ENCODE measurements at regions not wholly inside any gene's neighbourhood (a gene's known extent, or its start where the extent isn't known, plus 50 kb on each side); places are given as distances from the start of the nearest gene placed in this dataset.
"Not testable (repeated sequence)": the region's sequence is repeated elsewhere in the genome, so short reads cannot be mapped to it uniquely, and the experiment has no call there.

DNA sequence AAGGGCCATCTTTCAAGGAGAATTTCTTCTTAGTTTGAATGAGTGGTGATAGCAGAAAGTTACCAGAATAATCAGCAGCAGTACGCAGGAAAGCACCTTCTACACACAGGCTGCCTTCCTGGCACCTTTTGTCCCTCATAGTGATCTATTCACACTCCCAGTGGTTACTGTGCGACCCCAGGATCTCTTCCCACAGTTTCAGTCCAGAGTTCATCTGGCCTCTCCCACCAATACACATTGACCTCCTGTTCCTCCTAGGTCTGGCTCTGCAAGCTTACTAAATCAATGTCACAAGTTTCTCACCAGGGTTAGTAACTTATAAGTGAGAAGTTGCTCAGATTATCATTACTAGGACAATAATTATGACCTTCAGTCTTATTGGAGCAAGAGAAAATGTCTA is 99.1 kb upstream of the PIK3R1 start:
- peaks cover 5% of the 10 kb centered on the region for H3K4me1 ChIP-seq
- no peak overlapping the region for H3K9ac ChIP-seq
- no peaks in the 10 kb centered on the region for H3K9me3 ChIP-seq
- H3K27me3 ChIP-seq, result no peaks in the 10 kb centered on the region
- no peaks in the 10 kb centered on the region for H3K36me3 ChIP-seq
- H3K4me3 ChIP-seq, result no peak overlapping the region
- TF ChIP-seq Cebpa-rat (IDR thresholded peaks at IDR 0.05), result no peak
- H3K4me2 ChIP-seq, result no peak overlapping the region
- H4K20me1 ChIP-seq, result no peaks in the 10 kb centered on the region
- no peak overlapping the region for H3K27ac ChIP-seq

DNA sequence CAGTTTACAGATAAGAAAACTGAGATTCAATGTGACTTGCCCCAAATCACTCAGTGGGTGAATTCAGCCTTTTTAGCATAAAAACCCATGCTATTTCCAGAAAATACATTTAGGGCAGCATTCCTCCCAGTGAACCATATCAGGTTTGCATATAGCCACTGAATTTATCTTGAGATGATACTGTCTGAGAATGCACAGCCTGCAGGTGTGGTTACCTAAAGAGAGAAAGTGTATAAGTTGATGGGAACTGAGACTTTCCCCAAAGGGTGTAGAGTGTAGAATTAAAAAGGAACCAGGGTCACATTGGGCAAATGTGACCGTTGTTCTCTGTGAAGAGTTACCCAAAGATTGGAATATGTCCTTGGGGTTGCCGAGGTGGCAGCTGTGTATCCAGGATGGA is 100.0 kb upstream of the PIK3R1 start:
- H3K9me3 ChIP-seq, result no peaks in the 10 kb centered on the region
- H3K27ac ChIP-seq, result no peak overlapping the region

DNA sequence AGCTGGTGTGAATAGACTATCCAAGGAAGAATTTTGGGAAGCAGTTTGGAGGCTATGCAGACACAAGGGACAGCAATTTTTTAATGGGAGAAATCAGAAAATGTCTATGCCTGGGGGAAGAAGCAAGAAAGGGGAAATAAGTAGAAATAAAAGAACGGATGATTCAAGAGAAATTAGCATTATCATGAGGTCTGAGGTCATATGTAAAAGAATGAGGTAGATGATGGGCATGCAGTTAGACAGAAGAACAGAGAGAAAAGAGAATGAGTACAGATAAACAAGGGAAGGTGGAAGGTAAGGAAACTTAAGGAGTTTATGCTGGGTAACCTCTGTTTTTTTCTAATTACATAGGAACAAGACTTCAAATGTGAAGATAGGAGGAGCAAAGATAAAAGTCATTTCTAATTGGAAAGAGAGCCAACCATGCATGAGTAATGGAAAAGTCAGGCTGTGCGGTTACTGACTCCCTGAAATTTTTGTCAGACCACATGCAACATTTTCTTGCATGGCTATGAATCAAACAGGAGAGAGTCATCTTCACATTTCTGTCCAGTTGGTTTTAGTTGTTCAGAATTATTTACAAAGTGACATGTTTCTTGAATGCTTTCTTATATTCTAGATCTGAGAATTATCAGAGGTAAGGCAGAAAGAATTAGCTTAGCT is 101.0 kb upstream of the PIK3R1 start:
- no peak overlapping the region for H3K4me2 ChIP-seq
- TF ChIP-seq Cebpa-rat (IDR thresholded peaks at IDR 0.05), result no peak

More for the DNA sequence above, 100.0 kb upstream of the PIK3R1 start:
- no peak overlapping the region for H3K9ac ChIP-seq
- no peak overlapping the region for H3K4me2 ChIP-seq
- no peak for TF ChIP-seq Cebpa-rat (IDR thresholded peaks at IDR 0.05)
- no peaks in the 10 kb centered on the region for H3K36me3 ChIP-seq
- H3K4me3 ChIP-seq, result no peak overlapping the region
- H4K20me1 ChIP-seq, result no peaks in the 10 kb centered on the region
- no peaks in the 10 kb centered on the region for H3K27me3 ChIP-seq
- H3K4me1 ChIP-seq, result peaks cover 5% of the 10 kb centered on the region

DNA sequence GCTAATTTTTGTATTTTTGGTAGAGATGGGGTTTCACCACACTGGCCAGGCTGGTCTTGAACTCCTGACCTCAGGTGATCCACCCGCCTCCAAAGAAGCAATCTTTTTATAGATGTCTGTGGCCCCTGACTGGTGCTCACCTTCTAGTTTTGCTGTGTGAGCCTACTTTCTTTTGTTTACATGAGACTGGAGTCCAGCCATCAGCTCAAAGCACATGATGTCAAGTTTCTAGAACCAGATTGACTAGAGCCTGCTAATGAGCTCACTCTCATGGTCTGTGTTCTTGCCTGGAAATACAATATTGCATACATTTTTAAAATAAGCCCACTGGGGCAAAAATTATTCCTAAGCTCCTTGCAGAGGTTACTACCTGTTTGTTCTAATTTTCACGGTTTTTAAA is 102.9 kb upstream of the PIK3R1 start:
- TF ChIP-seq Cebpa-rat (IDR thresholded peaks at IDR 0.05), result no peak
- Histone ChIP-seq H3K36me3 (no peaks in the 10 kb centered on the region), H4K20me1 (no peaks in the 10 kb centered on the region), H3K4me3 (no peak overlapping the region), H3K9ac (no peak overlapping the region), H3K27ac (no peak overlapping the region), H3K4me1 (no peaks in the 10 kb centered on the region), H3K4me2 (no peak overlapping the region), H3K9me3 (no peaks in the 10 kb centered on the region), H3K27me3 (no peaks in the 10 kb centered on the region)

More for the DNA sequence above, 101.0 kb upstream of the PIK3R1 start:
- H3K9ac ChIP-seq, result no peak overlapping the region
- no peaks in the 10 kb centered on the region for H3K36me3 ChIP-seq
- no peaks in the 10 kb centered on the region for H3K9me3 ChIP-seq
- H3K27me3 ChIP-seq, result no peaks in the 10 kb centered on the region
- no peak overlapping the region for H3K4me3 ChIP-seq
- H3K27ac ChIP-seq, result no peak overlapping the region
- 0 out of 2 replicates have a peak, but pooled peaks cover under 1% of the 10 kb centered on the region for H3K4me1 ChIP-seq
- H4K20me1 ChIP-seq, result no peaks in the 10 kb centered on the region

DNA sequence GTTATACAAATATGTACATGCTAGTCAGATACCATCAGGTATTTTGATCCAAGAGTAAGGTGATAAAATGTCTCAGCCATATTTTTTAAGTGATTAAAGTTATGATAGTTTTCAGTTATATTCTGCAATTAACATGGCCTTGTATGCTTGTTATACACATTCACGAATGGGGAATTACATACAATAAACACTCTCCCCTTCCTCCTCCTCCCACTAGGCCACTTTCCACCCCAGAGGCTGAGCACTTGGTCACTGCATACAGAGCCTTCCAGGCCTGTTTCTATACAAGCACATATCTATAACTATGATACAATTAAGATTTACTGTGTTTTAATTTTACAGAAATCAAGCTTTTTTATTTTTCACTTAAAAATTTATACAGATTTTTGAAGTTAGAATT is 104.7 kb upstream of the PIK3R1 start:
- Histone ChIP-seq H3K36me3 (no peaks in the 10 kb centered on the region), H3K4me1 (no peaks in the 10 kb centered on the region), H4K20me1 (no peaks in the 10 kb centered on the region), H3K27me3 (no peaks in the 10 kb centered on the region), H3K27ac (no peak overlapping the region), H3K4me2 (no peak overlapping the region), H3K9me3 (no peaks in the 10 kb centered on the region; the same call in 1 of the 2 replicates), H3K4me3 (no peak overlapping the region), H3K9ac (no peak overlapping the region)
- TF ChIP-seq Cebpa-rat (IDR thresholded peaks at IDR 0.05), result no peak

DNA sequence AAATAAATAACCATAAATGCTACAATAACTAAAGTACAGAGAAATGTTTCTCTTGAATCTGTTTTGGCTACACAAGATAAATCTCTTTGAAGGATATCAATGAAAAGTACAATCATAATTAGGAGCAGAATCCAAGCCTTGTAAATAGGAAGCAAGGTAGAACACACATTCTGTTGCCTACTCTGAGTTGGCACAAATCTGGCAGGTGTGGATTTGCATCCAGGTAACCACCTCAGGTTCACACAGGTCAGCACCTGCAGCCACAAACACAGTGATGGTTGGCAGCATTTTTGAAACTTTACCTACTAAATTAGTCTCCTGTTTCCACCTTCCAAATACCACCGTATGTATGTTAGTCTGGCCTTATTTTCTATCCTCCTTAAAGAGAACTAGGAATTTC is 105.3 kb upstream of the PIK3R1 start:
- no peak for TF ChIP-seq Cebpa-rat (IDR thresholded peaks at IDR 0.05)
- no peak overlapping the region for H3K4me3 ChIP-seq
- H3K27ac ChIP-seq, result no peak overlapping the region
- H4K20me1 ChIP-seq, result no peaks in the 10 kb centered on the region
- no peaks in the 10 kb centered on the region for H3K4me1 ChIP-seq
- no peaks in the 10 kb centered on the region; the same call in 1 of the 2 replicates for H3K9me3 ChIP-seq
- H3K36me3 ChIP-seq, result no peaks in the 10 kb centered on the region
- H3K4me2 ChIP-seq, result no peak overlapping the region
- no peaks in the 10 kb centered on the region for H3K27me3 ChIP-seq
- no peak overlapping the region for H3K9ac ChIP-seq

DNA sequence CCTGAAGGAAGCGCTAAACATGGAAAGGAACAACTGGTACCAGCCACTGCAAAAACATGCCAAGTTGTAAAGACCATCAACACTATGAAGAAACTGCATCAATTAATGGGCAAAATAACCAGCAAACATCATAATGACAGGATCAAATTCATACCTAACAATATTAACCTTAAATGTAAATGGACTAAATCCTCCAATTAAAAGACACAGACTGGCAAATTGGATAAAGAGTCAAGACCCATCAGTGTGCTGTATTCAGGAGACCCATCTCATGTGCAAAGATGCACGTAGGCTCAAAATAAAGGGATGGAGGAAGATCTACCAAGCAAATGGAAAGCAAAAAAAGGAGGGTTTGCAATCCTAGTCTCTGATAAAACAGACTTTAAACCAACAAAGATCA is 111.3 kb upstream of the PIK3R1 start:
- not testable (repeated sequence) for H3K27ac ChIP-seq, H3K4me3 ChIP-seq, H3K36me3 ChIP-seq, H3K27me3 ChIP-seq, H4K20me1 ChIP-seq, H3K9me3 ChIP-seq, H3K9ac ChIP-seq, H3K4me2 ChIP-seq, H3K4me1 ChIP-seq

DNA sequence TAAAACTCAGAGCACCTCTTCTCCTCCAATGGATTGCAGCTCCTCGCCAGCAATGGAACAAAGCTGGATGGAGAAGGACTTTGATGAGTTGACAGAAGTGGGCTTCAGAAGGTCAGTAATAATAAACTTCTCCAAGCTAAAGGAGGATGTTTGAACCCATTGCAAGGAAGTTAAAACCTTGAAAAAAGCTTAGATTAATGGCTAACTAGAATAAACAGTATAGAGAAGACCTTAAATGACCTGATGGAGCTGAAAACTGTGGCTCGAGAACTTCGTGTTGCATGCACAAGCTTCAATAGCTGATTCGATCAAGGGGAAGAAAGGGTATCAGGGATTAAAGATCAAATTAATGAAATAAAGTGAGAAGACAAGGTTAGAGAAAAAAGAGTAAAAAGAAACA is 112.3 kb upstream of the PIK3R1 start:
- not testable (repeated sequence) for H3K27ac ChIP-seq, H3K36me3 ChIP-seq, H3K4me3 ChIP-seq, H3K4me1 ChIP-seq, H3K9ac ChIP-seq, H3K9me3 ChIP-seq, H3K27me3 ChIP-seq, H4K20me1 ChIP-seq, H3K4me2 ChIP-seq

DNA sequence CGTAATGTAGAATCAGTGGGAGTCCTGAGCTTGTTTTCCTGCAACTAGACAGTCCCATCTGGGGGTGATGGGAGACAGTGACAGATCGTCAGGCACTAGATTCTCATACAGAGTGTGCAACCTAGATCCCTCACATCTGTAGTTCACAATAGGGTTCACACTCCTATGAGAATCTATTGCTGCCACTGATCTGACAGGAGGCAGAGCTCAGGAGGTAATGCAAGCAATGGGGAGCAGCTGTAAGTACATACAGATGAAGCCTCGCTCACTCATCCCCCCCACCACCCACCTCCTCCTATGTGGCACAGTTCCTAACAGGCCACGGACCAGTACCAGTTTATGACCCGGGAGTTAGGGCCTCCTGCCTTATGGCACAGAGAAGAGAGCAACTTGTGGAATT is 116.2 kb upstream of the PIK3R1 start:
- no peak for TF ChIP-seq Cebpa-rat (IDR thresholded peaks at IDR 0.05)
- Histone ChIP-seq H3K27me3 (no peaks in the 10 kb centered on the region), H3K36me3 (no peaks in the 10 kb centered on the region), H4K20me1 (no peaks in the 10 kb centered on the region), H3K27ac (no peak overlapping the region), H3K4me3 (no peak overlapping the region), H3K9ac (no peak overlapping the region), H3K4me2 (no peak overlapping the region), H3K4me1 (no peaks in the 10 kb centered on the region), H3K9me3 (0 out of 2 replicates have a peak, but pooled peaks cover 3% of the 10 kb centered on the region)

DNA sequence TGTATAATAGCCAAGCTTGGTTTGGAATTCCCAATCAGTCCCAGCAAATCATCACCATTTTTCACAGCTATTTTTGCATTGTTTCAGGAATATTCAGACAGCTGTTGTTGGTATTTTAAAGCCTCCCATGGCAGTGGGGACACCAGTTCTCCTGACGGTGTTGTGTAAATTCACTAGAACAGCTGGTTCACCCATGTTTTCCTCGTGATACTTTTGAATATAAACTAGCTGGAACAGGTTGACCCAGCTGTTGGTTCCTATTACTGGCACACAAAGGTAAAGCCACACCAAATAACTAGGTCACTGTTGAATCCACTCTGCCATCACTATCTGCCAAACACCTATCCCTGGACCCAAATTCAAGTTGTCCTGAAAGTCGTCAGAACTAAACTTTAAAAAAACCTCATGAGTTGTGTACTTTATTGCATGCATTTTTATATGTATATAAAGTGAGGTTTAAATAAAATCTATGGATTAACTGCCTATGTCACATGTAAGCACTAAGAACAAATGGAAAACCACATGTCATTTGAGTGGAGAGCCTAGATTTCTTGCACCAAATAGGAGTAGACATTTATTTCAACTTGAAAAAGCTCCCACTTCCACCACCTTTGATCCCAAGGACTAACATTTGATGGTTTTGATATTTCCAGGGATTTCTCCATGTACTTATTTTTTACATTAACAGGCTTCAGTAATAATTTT is 121.9 kb upstream of the PIK3R1 start:
- TF ChIP-seq Cebpa-rat (IDR thresholded peaks at IDR 0.05), result no peak
- no peaks in the 10 kb centered on the region for H3K36me3 ChIP-seq
- 0 out of 2 replicates have a peak, but pooled peaks cover 3% of the 10 kb centered on the region for H3K9me3 ChIP-seq
- H3K27me3 ChIP-seq, result no peaks in the 10 kb centered on the region
- no peak overlapping the region for H3K4me3 ChIP-seq
- no peak overlapping the region for H3K4me2 ChIP-seq
- H3K4me1 ChIP-seq, result no peaks in the 10 kb centered on the region
- H3K27ac ChIP-seq, result no peak overlapping the region
- H4K20me1 ChIP-seq, result no peaks in the 10 kb centered on the region
- H3K9ac ChIP-seq, result no peak overlapping the region

Data from BLaER1 (cell line).